ENCODE measurements at regions not wholly inside any gene's neighbourhood (a gene's known extent, or its start where the extent isn't known, plus 50 kb on each side); places are given as distances from the start of the nearest gene placed in this dataset.

DNA sequence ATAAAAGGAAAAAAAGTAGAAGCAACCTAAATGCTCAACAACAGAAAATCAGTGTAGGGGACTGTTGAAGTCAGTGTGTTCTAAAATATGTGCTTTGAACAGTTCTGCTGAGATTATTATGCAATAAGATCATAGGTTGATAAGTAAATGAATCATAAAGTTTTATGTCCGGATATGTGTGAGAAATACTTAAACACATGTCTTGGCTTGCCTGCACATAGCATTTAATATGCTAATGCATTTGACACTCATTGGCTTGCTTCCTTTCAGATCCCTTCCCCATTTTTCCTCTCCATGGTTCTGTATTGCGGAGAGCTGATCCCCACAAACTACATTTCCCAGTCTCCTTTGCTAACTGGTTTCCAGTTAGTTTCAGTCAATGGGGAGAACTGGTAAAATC is 573.8 kb upstream of the TBX3 start:
- TF ChIP-seq, protein P1, sequence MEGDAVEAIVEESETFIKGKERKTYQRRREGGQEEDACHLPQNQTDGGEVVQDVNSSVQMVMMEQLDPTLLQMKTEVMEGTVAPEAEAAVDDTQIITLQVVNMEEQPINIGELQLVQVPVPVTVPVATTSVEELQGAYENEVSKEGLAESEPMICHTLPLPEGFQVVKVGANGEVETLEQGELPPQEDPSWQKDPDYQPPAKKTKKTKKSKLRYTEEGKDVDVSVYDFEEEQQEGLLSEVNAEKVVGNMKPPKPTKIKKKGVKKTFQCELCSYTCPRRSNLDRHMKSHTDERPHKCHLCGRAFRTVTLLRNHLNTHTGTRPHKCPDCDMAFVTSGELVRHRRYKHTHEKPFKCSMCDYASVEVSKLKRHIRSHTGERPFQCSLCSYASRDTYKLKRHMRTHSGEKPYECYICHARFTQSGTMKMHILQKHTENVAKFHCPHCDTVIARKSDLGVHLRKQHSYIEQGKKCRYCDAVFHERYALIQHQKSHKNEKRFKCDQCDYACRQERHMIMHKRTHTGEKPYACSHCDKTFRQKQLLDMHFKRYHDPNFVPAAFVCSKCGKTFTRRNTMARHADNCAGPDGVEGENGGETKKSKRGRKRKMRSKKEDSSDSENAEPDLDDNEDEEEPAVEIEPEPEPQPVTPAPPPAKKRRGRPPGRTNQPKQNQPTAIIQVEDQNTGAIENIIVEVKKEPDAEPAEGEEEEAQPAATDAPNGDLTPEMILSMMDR (IDR thresholded peaks at IDR 0.05): no peak
- no peak for TF ChIP-seq POLR2A (IDR thresholded peaks at IDR 0.05)
